HG02943 (cell line): ENCODE measurements at regions not wholly inside any gene's neighbourhood (a gene's known extent, or its start where the extent isn't known, plus 50 kb on each side); places are given as distances from the start of the nearest gene placed in this dataset.
"Not testable (repeated sequence)": the region's sequence is repeated elsewhere in the genome, so short reads cannot be mapped to it uniquely, and the experiment has no call there.

Experiments used
- ATAC-seq: cut with Tn5 transposase; IDR thresholded peaks from one replicate; pipeline ENCODE4 v1.9.1; 2021; ENCODE audit warnings: mild to moderate bottlenecking, low read depth, moderate library complexity; ENCODE audit not compliant: unreplicated experiment

GRCh38 chr4:57309658-57310057, 199.5 kb upstream of the IGFBP7 start:
- no peak for ATAC-seq

- no peak for ATAC-seq
Observed at GRCh38 chr4:57308301-57308700, 198.1 kb upstream of the IGFBP7 start.

GRCh38 chr4:57305836-57306235, 195.7 kb upstream of the IGFBP7 start:
- no peak for ATAC-seq

GRCh38 chr4:57303012-57303751, 193.0 kb upstream of the IGFBP7 start:
- ATAC-seq = no peak

GRCh38 chr4:57300300-57300699, 190.1 kb upstream of the IGFBP7 start:
- not testable (repeated sequence) for ATAC-seq

- no peak for ATAC-seq
Observed at GRCh38 chr4:57291911-57292310, 181.7 kb upstream of the IGFBP7 start.

- no peak for ATAC-seq
Observed at GRCh38 chr4:57287687-57288604, 177.8 kb upstream of the IGFBP7 start.

GRCh38 chr4:57282933-57283310, 172.7 kb upstream of the IGFBP7 start:
- ATAC-seq = no peak

- no peak for ATAC-seq
Observed at GRCh38 chr4:57280481-57280880, 170.3 kb upstream of the IGFBP7 start.

GRCh38 chr4:57278780-57279179, 168.6 kb upstream of the IGFBP7 start:
- ATAC-seq = no peak

GRCh38 chr4:57274082-57274481, 163.9 kb upstream of the IGFBP7 start:
- no peak for ATAC-seq

- no peak for ATAC-seq
Observed at GRCh38 chr4:57270346-57270745, 160.2 kb upstream of the IGFBP7 start.

GRCh38 chr4:57265831-57266582, 155.8 kb upstream of the IGFBP7 start:
- no peak for ATAC-seq

- no peak for ATAC-seq
Observed at GRCh38 chr4:57254754-57255153, 144.6 kb upstream of the IGFBP7 start.

GRCh38 chr4:57249083-57249482, 138.9 kb upstream of the IGFBP7 start:
- ATAC-seq = no peak

- no peak for ATAC-seq
Observed at GRCh38 chr4:57243076-57243475, 132.9 kb upstream of the IGFBP7 start.

GRCh38 chr4:57234252-57234775, 124.1 kb upstream of the IGFBP7 start:
- no peak for ATAC-seq

GRCh38 chr4:57233386-57233785, 123.2 kb upstream of the IGFBP7 start:
- ATAC-seq = no peak

- no peak for ATAC-seq
Observed at GRCh38 chr4:57231781-57232180, 121.6 kb upstream of the IGFBP7 start.

GRCh38 chr4:57220734-57221133, 110.5 kb upstream of the IGFBP7 start:
- ATAC-seq = no peak

- ATAC-seq = no peak
Observed at GRCh38 chr4:57220172-57220571, 110.0 kb upstream of the IGFBP7 start.
